K562 (cell line): ENCODE measurements at regions not wholly inside any gene's neighbourhood (a gene's known extent, or its start where the extent isn't known, plus 50 kb on each side); places are given as distances from the start of the nearest gene placed in this dataset.

Source experiments
- ATAC-seq: fragments of 200-7000 bp; cut with Tn5 transposase; 3 replicates; pipeline ENCODE4 v1.9.1; 2020; ENCODE audit warnings: moderate library complexity
- BruUV-seq: library from RNA; stranded (reverse); fragments of 400-500 nt; replicated peaks from 2 replicates; lab custom pipeline; 2021; lab: Mats Ljungman, UMichigan
- CTCF ChIA-PET: fragments of 300-600 bp; formaldehyde crosslinking; extraction: SDS; loops from one replicate; lab custom pipeline; 2021; ENCODE audit warnings: low intra/inter-chr PET ratio; lab: Yijun Ruan, JAX
- POLR2A ChIA-PET: fragments of 300-600, 350-650 bp; sonication (Branson Sonifier 250); formaldehyde crosslinking; extraction: SDS; loops from one replicate; lab custom pipeline; 2021; ENCODE audit warnings: antibody characterized with exemption, inconsistent platforms; lab: Yijun Ruan, JAX
- DNase-seq, 4 experiments: peaks; one replicate each; pipeline versions ENCODE4 v3.0.0 to v3.0.0-alpha.2; 2011 to 2018; ENCODE audit warnings: low spot score in 3 of 4, mixed read lengths in 3 of 4; ENCODE audit errors: extremely low read depth in 1 of 4
- FAIRE-seq: peaks from 2 replicates; lab custom pipeline; 2011; peaks lifted over from hg19 to GRCh38; lab: Jason Lieb, UNC
- H2AFZ ChIP-seq: 2 replicates; pipeline ENCODE4 v1.6.0; 2011; ENCODE audit warnings: low read depth, low read length, control low read depth, inconsistent platforms
- H3K27ac ChIP-seq: fragments of 200-600 bp; 3 replicates; pipeline ENCODE4 v1.8.0; 2011; ENCODE audit warnings: low read depth, mild to moderate bottlenecking, control low read depth, inconsistent platforms, low read length, moderate library complexity, mixed read lengths; ENCODE audit errors: extremely low read depth
- H3K27me3 ChIP-seq, 2 experiments: fragments of 300-600 bp in 1 of 2; 2 replicates in 1 of 2; 3 replicates in 1 of 2; pipeline versions ENCODE4 v1.6.0 to v1.8.0; 2011; ENCODE audit warnings: inconsistent platforms in 2 of 2, low read length in 2 of 2, mild to moderate bottlenecking in 1 of 2, mixed read lengths in 1 of 2, moderate library complexity in 1 of 2; ENCODE audit not compliant: control insufficient read depth in 2 of 2, insufficient read depth in 2 of 2
- H3K36me3 ChIP-seq: fragments of 300-600 bp; 3 replicates; pipeline ENCODE4 v1.8.0; 2011; ENCODE audit warnings: mild to moderate bottlenecking, low read length, inconsistent platforms; ENCODE audit not compliant: control insufficient read depth, insufficient read depth
- H3K4me1 ChIP-seq, 2 experiments: fragments of 200-600 bp in 1 of 2; replicated peaks in 1 of 2; 2 replicates in 1 of 2; 3 replicates in 1 of 2; pipeline versions ENCODE4 v1.5.1 to v1.8.0; 2011; ENCODE audit warnings: inconsistent platforms in 2 of 2, low read length in 2 of 2, mild to moderate bottlenecking in 1 of 2, mixed read lengths in 1 of 2, moderate library complexity in 1 of 2; ENCODE audit not compliant: control insufficient read depth in 2 of 2, insufficient read depth in 2 of 2
- H3K4me2 ChIP-seq: 2 replicates; pipeline ENCODE4 v1.6.1; 2011; ENCODE audit warnings: low read length, control low read depth, inconsistent platforms, mixed read lengths; ENCODE audit not compliant: insufficient read depth
- H3K4me3 ChIP-seq: fragments of 200-600 bp; sonication (generic), shearing (Covaris generic); 2 replicates; pipeline ENCODE4 v1.5.1; 2016; ENCODE audit warnings: control low read depth, inconsistent platforms
- H3K79me2 ChIP-seq: fragments of 200-600 bp; 3 replicates; pipeline ENCODE4 v1.8.0; 2011; ENCODE audit warnings: low read length, inconsistent platforms; ENCODE audit not compliant: control insufficient read depth, insufficient read depth
- H3K9ac ChIP-seq, 2 experiments: 2 replicates each; pipeline versions ENCODE4 v1.6.0 to v1.6.1; 2011; ENCODE audit warnings: low read depth in 2 of 2, low read length in 2 of 2, control low read depth in 1 of 2, inconsistent platforms in 1 of 2, mild to moderate bottlenecking in 1 of 2, mixed read lengths in 1 of 2; ENCODE audit not compliant: insufficient read depth in 1 of 2
- H3K9me1 ChIP-seq: one replicate; pipeline ENCODE4 v1.6.0; 2011; ENCODE audit warnings: inconsistent platforms, mild to moderate bottlenecking, low read length, moderate library complexity; ENCODE audit not compliant: control insufficient read depth, insufficient read depth
- H3K9me3 ChIP-seq: replicated peaks from 2 replicates; pipeline ENCODE4 v1.5.1; 2011; ENCODE audit warnings: low read depth, low read length, inconsistent platforms; ENCODE audit not compliant: control insufficient read depth, insufficient read depth
- H4K20me1 ChIP-seq: replicated peaks from 2 replicates; pipeline ENCODE4 v1.6.1; 2011; ENCODE audit warnings: low read length, inconsistent platforms, mixed read lengths; ENCODE audit not compliant: control insufficient read depth, insufficient read depth
- HNRNPH1 ChIP-seq: fragments of 200-400 bp; formaldehyde crosslinking; optimal IDR thresholded peaks from 2 replicates; pipeline ENCODE3; 2017; ENCODE audit warnings: low read depth, mild to moderate bottlenecking, low read length, moderate library complexity
- U2AF1 ChIP-seq: fragments of 200-400 bp; formaldehyde crosslinking; optimal IDR thresholded peaks from 2 replicates; pipeline ENCODE3; 2017; ENCODE audit warnings: mild to moderate bottlenecking, low read depth, low read length, moderate library complexity
- ZC3H4 ChIP-seq: sonication (generic); formaldehyde crosslinking; IDR thresholded peaks from 2 replicates; pipeline ENCODE4 v1.9.0; 2021; ENCODE audit warnings: missing genetic modification reagents, borderline replicate concordance
- ZNF592 ChIP-seq: fragments of 450-650 bp; IDR thresholded peaks from 2 replicates; pipeline ENCODE4 v1.6.1; 2017; ENCODE audit warnings: antibody characterized with exemption, mild to moderate bottlenecking
- WGBS: fragments of 100-300 bp; shearing (Covaris generic); methylation state at CpG from one replicate; pipeline ENCODE4 v1.1.6; 2016; ENCODE audit warnings: low coverage, mixed read lengths; ENCODE audit not compliant: insufficient coverage; ENCODE audit errors: missing lambda C conversion rate; 5-methylcytosine and 5-hydroxymethylcytosine counted together
- in situ Hi-C: fragments of 300-500 bp; cut with MboI; formaldehyde crosslinking; loops from 4 replicates; pipeline ENCODE4 v1.15.0; 2018; ENCODE audit warnings: inconsistent platforms, mixed read lengths
- intact Hi-C: fragments of 100-400 bp; cut with micrococcal nuclease; formaldehyde crosslinking; loops from 2 replicates; pipeline ENCODE4 v1.14.2; 2022
- TF ChIP-seq, protein P1 (sequence below): fragments of 450-650 bp; IDR thresholded peaks from 2 replicates; pipeline ENCODE4 v1.6.1; 2016; ENCODE audit warnings: borderline replicate concordance

DNA sequence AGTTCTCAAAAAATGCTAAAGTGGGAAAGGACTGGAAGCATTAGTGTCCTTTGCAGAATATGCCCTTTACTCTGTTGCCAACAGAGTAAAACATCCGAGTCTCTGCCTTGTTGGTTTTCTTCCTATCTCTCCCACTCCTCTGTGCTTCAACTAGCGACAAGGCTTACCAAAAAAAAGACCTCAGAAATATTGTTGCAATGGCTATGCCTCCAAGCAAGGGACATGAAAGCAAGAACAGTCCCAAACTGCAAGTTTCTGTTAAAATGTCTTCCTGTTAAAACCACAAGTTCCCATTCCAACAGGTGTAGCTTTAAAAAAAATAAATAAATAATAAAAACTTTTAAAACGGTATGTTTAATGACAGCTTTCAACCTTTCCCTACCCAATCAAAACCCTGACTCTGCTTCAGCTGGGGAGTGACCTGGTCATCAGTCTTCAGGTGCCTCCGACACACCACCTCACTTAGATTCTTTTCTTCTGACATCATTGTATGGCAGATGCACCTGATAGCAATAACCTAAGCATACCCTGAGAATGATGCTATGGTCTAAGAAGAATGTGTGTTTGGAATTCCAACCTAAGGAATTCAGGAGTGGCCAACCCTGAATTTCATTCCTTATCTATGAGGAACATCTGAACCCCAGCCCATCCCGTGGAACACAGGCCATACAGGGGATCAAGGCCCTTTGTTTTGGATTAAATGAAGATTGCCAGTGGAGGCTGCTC, 81.0 kb downstream of the RPS29 start:
- BruUV-seq: no TSS peak
- Histone ChIP-seq H3K4me3 (no peak overlapping the region), H3K36me3 (no peaks in the 10 kb centered on the region), H3K4me2 (no peak overlapping the region), H3K9me3 (no peaks in the 10 kb centered on the region), H3K79me2 (no peaks in the 10 kb centered on the region), H4K20me1 (no peaks in the 10 kb centered on the region), H3K9ac (no peak overlapping the region), H2AFZ (no peak overlapping the region), H3K27me3 (no peaks in the 10 kb centered on the region), H3K4me1 (no peaks in the 10 kb centered on the region), H3K9me1 (no peaks in the 10 kb centered on the region), H3K27ac (no peak overlapping the region)
- ATAC-seq: no peak
- in situ Hi-C loops: no loop called here
- ChIA-PET POLR2A (no interaction called here), CTCF (no interaction called here)
- FAIRE-seq: no peak
- TF ChIP-seq, protein P1, sequence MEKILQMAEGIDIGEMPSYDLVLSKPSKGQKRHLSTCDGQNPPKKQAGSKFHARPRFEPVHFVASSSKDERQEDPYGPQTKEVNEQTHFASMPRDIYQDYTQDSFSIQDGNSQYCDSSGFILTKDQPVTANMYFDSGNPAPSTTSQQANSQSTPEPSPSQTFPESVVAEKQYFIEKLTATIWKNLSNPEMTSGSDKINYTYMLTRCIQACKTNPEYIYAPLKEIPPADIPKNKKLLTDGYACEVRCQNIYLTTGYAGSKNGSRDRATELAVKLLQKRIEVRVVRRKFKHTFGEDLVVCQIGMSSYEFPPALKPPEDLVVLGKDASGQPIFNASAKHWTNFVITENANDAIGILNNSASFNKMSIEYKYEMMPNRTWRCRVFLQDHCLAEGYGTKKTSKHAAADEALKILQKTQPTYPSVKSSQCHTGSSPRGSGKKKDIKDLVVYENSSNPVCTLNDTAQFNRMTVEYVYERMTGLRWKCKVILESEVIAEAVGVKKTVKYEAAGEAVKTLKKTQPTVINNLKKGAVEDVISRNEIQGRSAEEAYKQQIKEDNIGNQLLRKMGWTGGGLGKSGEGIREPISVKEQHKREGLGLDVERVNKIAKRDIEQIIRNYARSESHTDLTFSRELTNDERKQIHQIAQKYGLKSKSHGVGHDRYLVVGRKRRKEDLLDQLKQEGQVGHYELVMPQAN: no peak
- TF ChIP-seq ZNF592 (no peak), HNRNPH1 (no peak), ZC3H4 (CRISPR knock-in tag) (no peak), U2AF1 (no peak)
- 0% methylated on average over 5 of the region's 5 CpGs for WGBS
- intact Hi-C loops: no loop called here
- DNase-seq: no peak
